GM12878 (cell line): ENCODE measurements at regions not wholly inside any gene's neighbourhood (a gene's known extent, or its start where the extent isn't known, plus 50 kb on each side); places are given as distances from the start of the nearest gene placed in this dataset.

ENCODE experiments used
- BRCA1 ChIP-seq: IDR thresholded peaks from 2 replicates; pipeline ENCODE4 v1.6.1; 2011; ENCODE audit warnings: low read depth, low read length, improper control_type of control experiment
- CEBPB ChIP-seq, 2 experiments: fragments of 150-350 bp in 1 of 2; IDR thresholded peaks; 2 replicates each; pipeline ENCODE4 v1.6.1; 2012 to 2014; ENCODE audit warnings: low read depth in 2 of 2, low read length in 2 of 2, borderline replicate concordance in 1 of 2, inconsistent platforms in 1 of 2
- EGR1 ChIP-seq, 2 experiments: IDR thresholded peaks; 1 replicate in 1 of 2; 2 replicates in 1 of 2; pipeline ENCODE4 v1.6.1; 2011 to 2012; ENCODE audit warnings: low read depth in 2 of 2, low read length in 2 of 2, borderline replicate concordance in 1 of 2, mild to moderate bottlenecking in 1 of 2, moderate library complexity in 1 of 2
- JUNB ChIP-seq: IDR thresholded peaks from 2 replicates; pipeline ENCODE4 v1.6.1; 2016; ENCODE audit warnings: antibody characterized with exemption, mild to moderate bottlenecking
- MYC ChIP-seq: IDR thresholded peaks from 2 replicates; pipeline ENCODE4 v1.6.1; 2011; ENCODE audit warnings: mild to moderate bottlenecking, low read length, moderate library complexity, inconsistent platforms; ENCODE audit not compliant: insufficient read depth, insufficient replicate concordance, insufficient read length, severe bottlenecking
- NR2C2 ChIP-seq: IDR thresholded peaks from 2 replicates; pipeline ENCODE4 v1.6.1; 2011; ENCODE audit warnings: borderline replicate concordance, low read depth; ENCODE audit not compliant: control insufficient read depth, insufficient read length
- PAX8 ChIP-seq: fragments of 450-650 bp; IDR thresholded peaks from 2 replicates; pipeline ENCODE4 v1.6.1; 2017; ENCODE audit warnings: mild to moderate bottlenecking, moderate library complexity
- SUZ12 ChIP-seq: fragments of 200-600 bp; sonication (generic); IDR thresholded peaks from one replicate; pipeline ENCODE4 v1.6.1; 2018; ENCODE audit warnings: antibody characterized with exemption, mild to moderate bottlenecking; ENCODE audit not compliant: unreplicated experiment
- TAF1 ChIP-seq: IDR thresholded peaks from 2 replicates; pipeline ENCODE4 v1.6.1; 2011; ENCODE audit warnings: mild to moderate bottlenecking, low read depth, low read length, borderline replicate concordance
- TF ChIP-seq, protein P1 (sequence below), 3 experiments: IDR thresholded peaks in 2 of 3; conservative IDR thresholded peaks in 1 of 3; 2 replicates each; pipeline ENCODE4 v1.5.1; 2011; ENCODE audit warnings: low read depth in 3 of 3, low read length in 3 of 3, mild to moderate bottlenecking in 3 of 3, control low read depth in 2 of 3, moderate library complexity in 2 of 3, inconsistent platforms in 1 of 3, mixed read lengths in 1 of 3; ENCODE audit not compliant: control insufficient read depth in 2 of 3, insufficient read depth in 1 of 3; ENCODE audit errors: extremely low read depth in 1 of 3

DNA sequence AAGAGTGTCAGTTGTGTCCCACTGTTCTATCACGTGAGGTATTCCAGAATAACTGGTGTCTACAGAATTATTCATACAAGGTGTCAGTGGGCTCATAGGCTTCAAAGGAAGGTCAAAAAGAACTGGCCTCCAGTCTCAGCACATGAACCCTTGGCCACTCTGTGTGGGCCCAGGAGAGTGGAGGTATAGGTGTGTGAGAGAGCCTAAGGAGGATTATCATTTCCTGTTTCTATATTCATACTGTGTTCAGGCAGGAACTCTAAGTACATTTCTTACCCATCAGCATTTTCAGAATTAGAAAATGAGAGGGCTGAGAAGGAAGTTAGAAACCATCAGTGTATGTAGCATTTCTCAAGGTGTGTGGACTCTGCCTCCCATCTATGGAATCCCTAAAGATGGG lies 87.0 kb downstream of the BTG1 start:
- TF ChIP-seq, protein P1, sequence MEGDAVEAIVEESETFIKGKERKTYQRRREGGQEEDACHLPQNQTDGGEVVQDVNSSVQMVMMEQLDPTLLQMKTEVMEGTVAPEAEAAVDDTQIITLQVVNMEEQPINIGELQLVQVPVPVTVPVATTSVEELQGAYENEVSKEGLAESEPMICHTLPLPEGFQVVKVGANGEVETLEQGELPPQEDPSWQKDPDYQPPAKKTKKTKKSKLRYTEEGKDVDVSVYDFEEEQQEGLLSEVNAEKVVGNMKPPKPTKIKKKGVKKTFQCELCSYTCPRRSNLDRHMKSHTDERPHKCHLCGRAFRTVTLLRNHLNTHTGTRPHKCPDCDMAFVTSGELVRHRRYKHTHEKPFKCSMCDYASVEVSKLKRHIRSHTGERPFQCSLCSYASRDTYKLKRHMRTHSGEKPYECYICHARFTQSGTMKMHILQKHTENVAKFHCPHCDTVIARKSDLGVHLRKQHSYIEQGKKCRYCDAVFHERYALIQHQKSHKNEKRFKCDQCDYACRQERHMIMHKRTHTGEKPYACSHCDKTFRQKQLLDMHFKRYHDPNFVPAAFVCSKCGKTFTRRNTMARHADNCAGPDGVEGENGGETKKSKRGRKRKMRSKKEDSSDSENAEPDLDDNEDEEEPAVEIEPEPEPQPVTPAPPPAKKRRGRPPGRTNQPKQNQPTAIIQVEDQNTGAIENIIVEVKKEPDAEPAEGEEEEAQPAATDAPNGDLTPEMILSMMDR (IDR thresholded peaks at IDR 0.05 in 2 of 3, conservative IDR thresholded peaks at IDR 0.05 in 1 of 3; ENCODE audit: control insufficient read depth in 2 of 3, extremely low read depth in 1 of 3, insufficient read depth in 1 of 3, low read depth in 3 of 3, low read length in 3 of 3) = no peak
- TF ChIP-seq CEBPB (IDR thresholded peaks at IDR 0.05; ENCODE audit: borderline replicate concordance in 1 of 2, low read depth in 2 of 2, low read length in 2 of 2) (no peak), PAX8 (no peak), BRCA1 (no peak), TAF1 (no peak), NR2C2 (no peak), EGR1 (IDR thresholded peaks at IDR 0.05; ENCODE audit: borderline replicate concordance in 1 of 2, low read depth in 2 of 2, low read length in 2 of 2) (no peak), SUZ12 (no peak), JUNB (no peak), MYC (no peak)
